ENCODE measurements at regions not wholly inside any gene's neighbourhood (a gene's known extent, or its start where the extent isn't known, plus 50 kb on each side); places are given as distances from the start of the nearest gene placed in this dataset.

DNA sequence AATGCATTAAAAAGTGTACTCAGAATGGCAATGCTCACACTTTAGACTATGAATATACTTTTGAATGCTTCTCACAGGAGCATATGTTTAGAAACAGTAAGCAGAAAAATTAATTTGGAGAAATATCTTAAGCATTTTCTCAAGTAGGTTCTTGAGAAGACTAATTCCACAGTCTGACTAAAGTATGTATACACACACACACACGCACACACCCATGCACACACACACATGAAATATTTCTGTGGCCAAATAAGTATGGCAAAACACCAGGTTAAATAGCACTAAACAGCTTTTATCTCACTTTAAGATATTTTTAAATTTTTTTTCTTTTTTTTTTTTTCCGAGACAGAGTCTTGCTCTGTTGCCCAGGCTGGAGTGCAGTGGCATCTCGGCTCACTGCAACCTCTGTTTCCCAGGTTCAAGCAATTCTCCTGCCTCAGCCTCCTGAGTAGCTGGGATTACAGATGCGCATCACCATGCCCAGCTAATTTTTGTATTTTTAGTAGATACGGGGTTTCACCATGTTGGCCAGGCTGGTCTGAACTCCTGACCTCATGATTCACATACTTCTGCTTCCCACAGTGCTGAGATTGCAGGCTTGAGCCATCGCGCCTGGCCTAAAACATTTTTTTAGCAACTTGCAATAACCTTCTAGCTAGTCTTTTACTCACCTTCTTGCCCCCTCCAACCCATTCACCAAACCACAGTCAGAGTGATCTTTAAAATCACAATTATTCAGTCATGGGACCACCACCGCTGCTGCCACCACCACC lies 67.5 kb upstream of the SCG2 start:
- Histone ChIP-seq H3K27me3 (ENCODE audit: insufficient read depth, low read length) (no peaks in the 10 kb centered on the region), H2AFZ (ENCODE audit: low read length, unreplicated experiment) (no peak overlapping the region), H3K79me2 (ENCODE audit: control insufficient read depth, insufficient read depth, low read length, unreplicated experiment) (no peaks in the 10 kb centered on the region), H3K4me3 (ENCODE audit: low read depth, low read length) (no peak overlapping the region), H3K4me1 (ENCODE audit: control insufficient read depth, insufficient read depth, low read length, unreplicated experiment) (no peaks in the 10 kb centered on the region), H3K27ac (ENCODE audit: low read depth, low read length) (no peak overlapping the region), H3K36me3 (ENCODE audit: insufficient read depth, low read length) (no peaks in the 10 kb centered on the region)

DNA sequence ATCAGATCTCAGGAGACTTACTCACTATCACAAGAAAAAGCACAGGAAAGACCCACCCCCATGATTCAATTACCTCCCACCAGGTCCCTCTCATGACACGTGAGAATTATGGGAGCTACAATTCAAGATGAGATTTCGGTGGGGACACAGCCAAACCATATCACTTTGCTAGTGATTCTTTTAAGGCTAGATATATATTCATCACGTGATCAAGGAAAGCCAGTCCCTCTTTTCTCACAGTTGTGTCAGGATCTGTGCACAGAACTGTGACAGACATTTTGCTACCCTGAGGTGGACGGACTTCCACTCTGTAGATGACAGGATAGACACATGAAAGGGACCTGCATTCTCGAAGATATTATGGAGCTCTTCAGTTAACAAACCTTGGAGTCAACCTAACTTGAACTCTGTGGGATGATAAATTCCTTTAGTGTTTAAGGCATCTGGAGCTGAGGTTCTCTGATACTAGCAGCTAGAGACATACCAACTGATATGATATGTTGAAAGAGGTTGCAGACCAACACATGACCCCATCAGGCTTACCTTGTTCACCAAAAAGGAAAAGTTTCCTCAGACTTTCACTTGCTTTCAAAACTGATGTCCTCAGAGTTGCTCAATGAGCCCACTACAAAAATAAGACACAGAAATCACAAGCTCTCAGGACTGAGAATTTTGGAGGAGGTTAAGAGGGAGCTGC lies 66.3 kb upstream of the SCG2 start:
- H3K4me3 ChIP-seq (ENCODE audit: low read depth, low read length), result no peak overlapping the region
- H2AFZ ChIP-seq (ENCODE audit: low read length, unreplicated experiment), result no peak overlapping the region
- H3K79me2 ChIP-seq (ENCODE audit: control insufficient read depth, insufficient read depth, low read length, unreplicated experiment), result no peaks in the 10 kb centered on the region
- no peaks in the 10 kb centered on the region for H3K36me3 ChIP-seq (ENCODE audit: insufficient read depth, low read length)
- no peaks in the 10 kb centered on the region for H3K4me1 ChIP-seq (ENCODE audit: control insufficient read depth, insufficient read depth, low read length, unreplicated experiment)
- H3K27me3 ChIP-seq (ENCODE audit: insufficient read depth, low read length), result no peaks in the 10 kb centered on the region
- no peak overlapping the region for H3K27ac ChIP-seq (ENCODE audit: low read depth, low read length)

DNA sequence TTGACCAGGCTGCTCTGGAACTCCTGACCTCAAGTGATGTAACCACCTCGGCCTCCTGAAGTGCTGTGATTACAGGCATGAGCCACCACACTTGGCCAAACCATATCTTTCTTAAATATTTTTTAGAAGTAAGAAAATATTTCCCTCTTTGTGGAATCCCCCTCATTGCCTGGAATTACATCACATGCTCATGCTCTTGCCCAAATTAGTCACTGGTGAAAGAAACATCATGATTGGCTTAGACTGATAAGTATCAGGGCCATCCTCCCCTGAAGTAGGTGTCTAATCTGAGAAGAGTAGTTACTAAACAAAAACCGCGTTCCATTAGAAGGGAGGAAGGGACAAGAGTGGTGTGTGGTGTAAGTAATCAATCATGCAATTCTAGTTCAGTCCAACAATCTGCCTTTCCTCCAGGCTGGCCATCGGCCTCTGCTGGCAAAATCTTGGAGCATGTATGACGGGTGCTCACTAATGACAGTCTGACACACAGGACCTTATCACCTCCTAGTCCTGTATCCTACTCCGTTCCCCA lies 52.3 kb upstream of the SCG2 start:
- no peaks in the 10 kb centered on the region for H3K4me1 ChIP-seq (ENCODE audit: control insufficient read depth, insufficient read depth, low read length, unreplicated experiment)
- no peaks in the 10 kb centered on the region for H3K27me3 ChIP-seq (ENCODE audit: insufficient read depth, low read length)
- H3K27ac ChIP-seq (ENCODE audit: low read depth, low read length), result no peak overlapping the region
- no peak overlapping the region for H3K4me3 ChIP-seq (ENCODE audit: low read depth, low read length)
- H2AFZ ChIP-seq (ENCODE audit: low read length, unreplicated experiment), result no peak overlapping the region
- no peaks in the 10 kb centered on the region for H3K79me2 ChIP-seq (ENCODE audit: control insufficient read depth, insufficient read depth, low read length, unreplicated experiment)
- no peaks in the 10 kb centered on the region for H3K36me3 ChIP-seq (ENCODE audit: insufficient read depth, low read length)

DNA sequence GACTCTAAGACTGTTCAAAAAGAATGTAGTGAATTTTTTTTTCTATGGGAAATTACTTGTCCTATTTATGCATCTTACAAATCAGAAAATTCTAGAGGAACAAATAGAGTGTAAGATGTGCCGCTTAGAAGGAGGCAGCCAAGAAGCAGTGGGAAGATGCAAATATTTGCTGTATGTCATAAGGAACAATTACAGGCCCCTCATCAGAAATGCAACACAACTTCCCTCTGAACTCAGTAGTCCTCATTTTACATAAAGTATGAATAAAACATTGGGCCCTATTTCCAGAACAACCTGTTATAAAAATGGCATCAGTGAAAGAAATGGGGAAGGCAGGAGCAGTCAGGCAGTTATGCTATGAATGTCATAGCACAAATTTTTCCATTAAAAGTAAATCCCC lies 50.7 kb upstream of the SCG2 start:
- H3K27me3 ChIP-seq (ENCODE audit: insufficient read depth, low read length), result no peaks in the 10 kb centered on the region
- no peak overlapping the region for H3K4me3 ChIP-seq (ENCODE audit: low read depth, low read length)
- H3K4me1 ChIP-seq (ENCODE audit: control insufficient read depth, insufficient read depth, low read length, unreplicated experiment), result no peaks in the 10 kb centered on the region
- no peaks in the 10 kb centered on the region for H3K79me2 ChIP-seq (ENCODE audit: control insufficient read depth, insufficient read depth, low read length, unreplicated experiment)
- H3K36me3 ChIP-seq (ENCODE audit: insufficient read depth, low read length), result no peaks in the 10 kb centered on the region
- H2AFZ ChIP-seq (ENCODE audit: low read length, unreplicated experiment), result no peak overlapping the region
- H3K27ac ChIP-seq (ENCODE audit: low read depth, low read length), result no peak overlapping the region

DNA sequence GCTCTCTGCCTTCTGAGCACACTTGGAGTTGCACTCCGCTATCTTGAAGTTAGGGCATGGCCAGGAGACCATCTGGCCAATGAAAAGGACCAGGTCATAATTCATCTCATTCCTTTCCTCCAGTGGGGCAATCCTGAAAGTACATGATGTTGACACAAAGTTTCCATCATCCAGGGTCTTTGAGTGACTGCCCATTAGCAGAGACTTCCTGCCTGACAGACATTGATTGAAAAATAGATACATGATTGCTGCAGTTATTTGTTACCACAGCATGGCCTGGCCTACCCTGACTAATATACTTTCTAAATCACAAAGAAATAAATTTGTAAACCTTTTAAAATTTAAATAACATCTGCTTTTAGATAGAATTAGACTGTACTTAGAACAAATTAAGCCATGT lies 50.0 kb upstream of the SCG2 start:
- no peak overlapping the region for H2AFZ ChIP-seq (ENCODE audit: low read length, unreplicated experiment)
- H3K27ac ChIP-seq (ENCODE audit: low read depth, low read length), result no peak overlapping the region
- no peaks in the 10 kb centered on the region for H3K79me2 ChIP-seq (ENCODE audit: control insufficient read depth, insufficient read depth, low read length, unreplicated experiment)
- H3K27me3 ChIP-seq (ENCODE audit: insufficient read depth, low read length), result no peaks in the 10 kb centered on the region
- peaks cover 3% of the 10 kb centered on the region for H3K4me1 ChIP-seq (ENCODE audit: control insufficient read depth, insufficient read depth, low read length, unreplicated experiment)
- H3K36me3 ChIP-seq (ENCODE audit: insufficient read depth, low read length), result no peaks in the 10 kb centered on the region
- H3K4me3 ChIP-seq (ENCODE audit: low read depth, low read length), result no peak overlapping the region
